ENCODE measurements at regions not wholly inside any gene's neighbourhood (a gene's known extent, or its start where the extent isn't known, plus 50 kb on each side); places are given as distances from the start of the nearest gene placed in this dataset.

DNA sequence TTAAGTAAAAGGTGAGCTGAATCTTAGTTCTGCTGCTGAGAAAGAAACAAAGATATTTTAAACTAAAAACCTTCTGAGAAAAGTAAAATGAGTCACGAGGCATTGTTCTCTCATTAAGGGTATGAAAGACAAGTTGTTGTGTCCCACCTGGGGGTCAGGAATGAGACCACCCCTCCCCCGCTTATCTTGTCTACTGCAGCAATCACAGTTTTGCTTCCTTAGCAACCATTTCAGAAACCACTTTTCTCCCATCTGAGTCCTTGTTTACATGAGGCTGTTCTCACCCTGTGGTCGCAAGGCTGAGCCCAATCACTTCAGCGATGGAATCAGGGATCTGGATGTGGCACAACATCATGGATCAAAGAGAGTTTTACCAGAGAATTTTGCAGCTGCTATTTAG, 377.6 kb upstream of the NETO1 start:
- Histone ChIP-seq H2BK12ac (ENCODE audit: insufficient read length, low read depth, low read length) (no peak overlapping the region), H4K91ac (ENCODE audit: insufficient read length, low read depth, low read length) (no peak overlapping the region), H2BK120ac (ENCODE audit: low read depth, low read length, poor library complexity, severe bottlenecking) (peak overlapping the region; percentile 88), H3K27ac (ENCODE audit: insufficient read length, low read depth, low read length) (no peak overlapping the region), H2AFZ (ENCODE audit: low read length) (peak overlapping the region; percentile 40), H3K23me2 (ENCODE audit: insufficient read length, low read depth, low read length, poor library complexity, severe bottlenecking) (no peaks in the 10 kb centered on the region), H3K9ac (ENCODE audit: extremely low read depth, insufficient read length, low read length) (no peak overlapping the region), H3K14ac (ENCODE audit: insufficient read depth, low read length) (no peak overlapping the region; the same call in 1 of the 2 replicates), H2BK20ac (ENCODE audit: low read depth, low read length, poor library complexity, severe bottlenecking) (no peak overlapping the region), H4K5ac (ENCODE audit: insufficient read length, low read depth, low read length) (peak overlapping the region; percentile 81), H3K56ac (ENCODE audit: insufficient read length, low read depth, low read length) (no peak overlapping the region), H2BK15ac (ENCODE audit: low read depth, low read length) (no peak overlapping the region), H3K9me3 (ENCODE audit: control insufficient read depth, low read depth, low read length) (no peaks in the 10 kb centered on the region), H4K20me1 (ENCODE audit: control insufficient read depth, insufficient read depth, insufficient read length) (no peaks in the 10 kb centered on the region), H3K4me1 (ENCODE audit: insufficient read depth, low read length) (no peaks in the 10 kb centered on the region), H2BK5ac (ENCODE audit: insufficient read length, low read length) (no peak overlapping the region), H2AK5ac (ENCODE audit: insufficient read length, low read length) (no peak overlapping the region), H3K23ac (ENCODE audit: insufficient read length, low read depth, low read length) (no peak overlapping the region), H3K79me1 (ENCODE audit: insufficient read depth, low read depth, low read length, poor library complexity, severe bottlenecking) (no peaks in the 10 kb centered on the region), H3K4ac (ENCODE audit: low read depth, low read length) (no peak overlapping the region; the same call in 1 of the 2 replicates), H3K27me3 (ENCODE audit: insufficient read depth, low read length) (no peaks in the 10 kb centered on the region), H3K79me2 (ENCODE audit: insufficient read depth, low read length) (no peaks in the 10 kb centered on the region), H3K4me2 (ENCODE audit: insufficient read depth, insufficient read length, low read length) (no peak overlapping the region), H3K18ac (ENCODE audit: insufficient read length, low read depth, low read length) (peak overlapping the region; percentile 39), H3T11ph (ENCODE audit: low read length) (peak overlapping the region; percentile 93), H4K8ac (replicated peaks; ENCODE audit: insufficient read length, low read depth, low read length) (no peak overlapping the region)
- no peak for TF ChIP-seq CTCF (conservative IDR thresholded peaks at IDR 0.05)
- no peaks in the 10 kb centered on the region for H3K27me3 Mint-ChIP-seq (ENCODE audit: low read depth)
- H3K27ac Mint-ChIP-seq, result peak overlapping the region; percentile 89 to 97 (median 97)
- H3K4me3 Mint-ChIP-seq, result no peak overlapping the region
- peaks cover 14 to 27% (median 16%) of the 10 kb centered on the region in 3 experiments; a peak in 6 of 7 replicates for H3K36me3 Mint-ChIP-seq (ENCODE audit: insufficient read depth in 1 of 3, low read depth in 3 of 3)
- H3K9me3 Mint-ChIP-seq, result peaks cover 12 to 15% of the 10 kb centered on the region in 2 experiments
- peak; percentile 51 for DNase-seq
- peaks cover 20 to 26% of the 10 kb centered on the region in 2 experiments for H3K4me1 Mint-ChIP-seq
- no CpG with 5 or more reads among the region's 4 CpGs for WGBS (ENCODE audit: extremely low coverage, insufficient read length, low lambda C conversion rate)

Measured in H9 (cell line).